H9 (cell line): ENCODE measurements at regions not wholly inside any gene's neighbourhood (a gene's known extent, or its start where the extent isn't known, plus 50 kb on each side); places are given as distances from the start of the nearest gene placed in this dataset.

ENCODE experiments used
- DNase-seq: peaks from one replicate; pipeline ENCODE4 v3.0.0-alpha.2; 2017
- H2AFZ ChIP-seq: one replicate; pipeline ENCODE4 v1.6.1; 2013; ENCODE audit warnings: mild to moderate bottlenecking, low read length, control low read depth, moderate library complexity
- H2AK5ac ChIP-seq: 2 replicates; pipeline ENCODE4 v1.6.1; 2013; ENCODE audit warnings: low read length, control low read depth, mixed read lengths; ENCODE audit not compliant: insufficient read length
- H2BK120ac ChIP-seq: one replicate; pipeline ENCODE4 v1.6.1; 2013; ENCODE audit warnings: low read depth, mild to moderate bottlenecking, low read length, control low read depth, inconsistent platforms; ENCODE audit not compliant: poor library complexity, severe bottlenecking
- H2BK12ac ChIP-seq: 2 replicates; pipeline ENCODE4 v1.6.1; 2013; ENCODE audit warnings: low read length, control low read depth, mixed read lengths, low read depth; ENCODE audit not compliant: insufficient read length
- H2BK15ac ChIP-seq: 2 replicates; pipeline ENCODE4 v1.6.1; 2013; ENCODE audit warnings: low read depth, low read length, control low read depth
- H2BK20ac ChIP-seq: one replicate; pipeline ENCODE4 v1.6.1; 2013; ENCODE audit warnings: low read depth, mild to moderate bottlenecking, low read length, control low read depth, inconsistent platforms; ENCODE audit not compliant: poor library complexity, severe bottlenecking
- H2BK5ac ChIP-seq: 2 replicates; pipeline ENCODE4 v1.6.1; 2013; ENCODE audit warnings: low read length, control low read depth, mixed read lengths; ENCODE audit not compliant: insufficient read length
- H3K14ac ChIP-seq: 2 replicates; pipeline ENCODE4 v1.6.1; 2013; ENCODE audit warnings: low read length, control low read depth; ENCODE audit not compliant: insufficient read depth
- H3K18ac ChIP-seq: 2 replicates; pipeline ENCODE4 v1.6.1; 2013; ENCODE audit warnings: low read depth, mild to moderate bottlenecking, mixed read lengths, low read length, control low read depth; ENCODE audit not compliant: insufficient read length
- H3K23ac ChIP-seq: 2 replicates; pipeline ENCODE4 v1.6.1; 2013; ENCODE audit warnings: low read length, control low read depth, mixed read lengths, low read depth; ENCODE audit not compliant: insufficient read length
- H3K23me2 ChIP-seq: 2 replicates; pipeline ENCODE4 v1.6.1; 2013; ENCODE audit warnings: low read depth, mild to moderate bottlenecking, mixed read lengths, low read length, control low read depth; ENCODE audit not compliant: insufficient read length, poor library complexity, severe bottlenecking
- H3K27ac ChIP-seq: 2 replicates; pipeline ENCODE4 v1.5.1; 2013; ENCODE audit warnings: low read length, control low read depth, mixed read lengths, low read depth; ENCODE audit not compliant: insufficient read length
- H3K27me3 ChIP-seq: 2 replicates; pipeline ENCODE4 v1.6.1; 2013; ENCODE audit warnings: low read length, control low read depth, inconsistent platforms; ENCODE audit not compliant: insufficient read depth
- H3K4ac ChIP-seq: 2 replicates; pipeline ENCODE4 v1.6.1; 2013; ENCODE audit warnings: low read depth, mild to moderate bottlenecking, control low read depth, inconsistent platforms, low read length, moderate library complexity
- H3K4me1 ChIP-seq: 2 replicates; pipeline ENCODE4 v1.6.1; 2013; ENCODE audit warnings: low read length, control low read depth, inconsistent platforms; ENCODE audit not compliant: insufficient read depth
- H3K4me2 ChIP-seq: 2 replicates; pipeline ENCODE4 v1.6.1; 2013; ENCODE audit warnings: low read length, control low read depth, mixed read lengths; ENCODE audit not compliant: insufficient read length, insufficient read depth
- H3K56ac ChIP-seq: 2 replicates; pipeline ENCODE4 v1.6.1; 2013; ENCODE audit warnings: low read depth, mild to moderate bottlenecking, mixed read lengths, low read length, control low read depth; ENCODE audit not compliant: insufficient read length
- H3K79me1 ChIP-seq: 2 replicates; pipeline ENCODE4 v1.6.1; 2013; ENCODE audit warnings: low read depth, mild to moderate bottlenecking, moderate library complexity, low read length, control low read depth, inconsistent platforms; ENCODE audit not compliant: insufficient read depth, poor library complexity, severe bottlenecking
- H3K79me2 ChIP-seq: 2 replicates; pipeline ENCODE4 v1.6.1; 2013; ENCODE audit warnings: low read length, control low read depth, inconsistent platforms; ENCODE audit not compliant: insufficient read depth
- H3K9ac ChIP-seq: 2 replicates; pipeline ENCODE4 v1.6.1; 2013; ENCODE audit warnings: low read length, control low read depth, mixed read lengths; ENCODE audit not compliant: insufficient read length; ENCODE audit errors: extremely low read depth
- H3K9me3 ChIP-seq: one replicate; pipeline ENCODE4 v1.6.1; 2013; ENCODE audit warnings: low read depth, low read length, inconsistent platforms; ENCODE audit not compliant: control insufficient read depth
- H3T11ph ChIP-seq: one replicate; pipeline ENCODE4 v1.6.1; 2013; ENCODE audit warnings: mild to moderate bottlenecking, low read length, control low read depth, inconsistent platforms
- H4K20me1 ChIP-seq: one replicate; pipeline ENCODE4 v1.6.1; 2013; ENCODE audit not compliant: control insufficient read depth, insufficient read length, insufficient read depth
- H4K5ac ChIP-seq: 2 replicates; pipeline ENCODE4 v1.6.1; 2013; ENCODE audit warnings: low read depth, mild to moderate bottlenecking, mixed read lengths, low read length, control low read depth; ENCODE audit not compliant: insufficient read length
- H4K8ac ChIP-seq: replicated peaks from 2 replicates; pipeline ENCODE4 v1.6.1; 2013; ENCODE audit warnings: low read length, control low read depth, mixed read lengths, low read depth; ENCODE audit not compliant: insufficient read length
- H4K91ac ChIP-seq: 2 replicates; pipeline ENCODE4 v1.6.1; 2013; ENCODE audit warnings: low read depth, mild to moderate bottlenecking, moderate library complexity, mixed read lengths, low read length, control low read depth; ENCODE audit not compliant: insufficient read length
- H3K27ac Mint-ChIP-seq, 3 experiments: 2 replicates in 2 of 3; 3 replicates in 1 of 3; pipeline ENCODE4 v1.8.0; 2020 to 2021; ENCODE audit warnings: mixed read lengths in 3 of 3, mild to moderate bottlenecking in 1 of 3, moderate library complexity in 1 of 3
- H3K27me3 Mint-ChIP-seq: 2 replicates; pipeline ENCODE4 v1.8.0; 2021; ENCODE audit warnings: low read depth, mild to moderate bottlenecking, moderate library complexity, mixed read lengths
- H3K36me3 Mint-ChIP-seq, 3 experiments: 2 replicates in 2 of 3; 3 replicates in 1 of 3; pipeline ENCODE4 v1.8.0; 2020 to 2021; ENCODE audit warnings: low read depth in 3 of 3, mixed read lengths in 3 of 3; ENCODE audit not compliant: insufficient read depth in 1 of 3
- H3K4me1 Mint-ChIP-seq, 2 experiments: 2 replicates each; pipeline ENCODE4 v1.8.0; 2020; ENCODE audit warnings: mixed read lengths in 2 of 2
- H3K4me3 Mint-ChIP-seq, 2 experiments: 2 replicates in 1 of 2; 3 replicates in 1 of 2; pipeline ENCODE4 v1.8.0; 2020 to 2021; ENCODE audit warnings: mild to moderate bottlenecking in 2 of 2, mixed read lengths in 2 of 2, moderate library complexity in 1 of 2
- H3K9me3 Mint-ChIP-seq, 2 experiments: 2 replicates in 1 of 2; 3 replicates in 1 of 2; pipeline ENCODE4 v1.8.0; 2020; ENCODE audit warnings: mild to moderate bottlenecking in 2 of 2, mixed read lengths in 2 of 2, moderate library complexity in 1 of 2
- WGBS: extraction: QIAGEN DNeasy Blood & Tissue Kit; methylation state at CpG from one replicate; pipeline ENCODE4 v1.1.7; 2013; ENCODE audit warnings: missing lambda C conversion rate, low lambda C conversion rate, mixed read lengths; ENCODE audit not compliant: insufficient read length; ENCODE audit errors: extremely low coverage; 5-methylcytosine and 5-hydroxymethylcytosine counted together
- TF ChIP-seq, protein P1 (sequence below): fragments of 200-600 bp; sonication (generic); conservative IDR thresholded peaks from 3 replicates; pipeline ENCODE4 v1.8.0; 2021; ENCODE audit warnings: antibody characterized with exemption, mild to moderate bottlenecking

DNA sequence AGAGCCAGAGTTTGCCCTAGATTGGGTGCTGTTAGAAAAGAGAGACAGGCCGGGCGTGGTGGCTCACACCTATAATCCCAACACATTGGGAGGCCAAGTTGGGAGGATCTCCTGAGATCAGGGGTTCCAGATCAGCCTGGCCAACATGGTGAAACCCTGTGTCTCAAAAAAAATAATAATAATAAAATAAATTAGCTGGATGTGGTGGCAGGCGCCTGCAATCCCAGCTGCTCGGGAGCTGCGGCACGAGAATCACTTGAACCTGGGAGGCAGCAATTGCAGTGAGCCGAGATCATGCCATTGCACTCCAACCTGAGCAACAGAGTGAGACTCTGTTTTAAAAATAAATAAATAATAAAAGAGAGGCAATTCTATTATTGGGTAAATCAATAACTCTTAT lies 199.2 kb upstream of the GUCY1A2 start:
- Histone ChIP-seq H3K9ac (no peak overlapping the region), H4K91ac (no peak overlapping the region), H3K4me1 (no peaks in the 10 kb centered on the region), H3K27ac (no peak overlapping the region), H3K79me1 (no peaks in the 10 kb centered on the region), H3K56ac (no peak overlapping the region), H2BK120ac (no peak overlapping the region), H4K5ac (no peak overlapping the region), H3K9me3 (no peaks in the 10 kb centered on the region), H2BK12ac (no peak overlapping the region), H3K14ac (no peak overlapping the region), H3K27me3 (no peaks in the 10 kb centered on the region), H3K4ac (no peak overlapping the region), H2AK5ac (no peak overlapping the region), H3T11ph (no peak overlapping the region), H2BK20ac (no peak overlapping the region), H3K4me2 (no peak overlapping the region), H4K20me1 (no peaks in the 10 kb centered on the region), H4K8ac (no peak overlapping the region), H2BK5ac (no peak overlapping the region), H2BK15ac (no peak overlapping the region), H3K18ac (no peak overlapping the region), H3K23ac (no peak overlapping the region), H3K79me2 (no peaks in the 10 kb centered on the region), H2AFZ (no peak overlapping the region), H3K23me2 (no peaks in the 10 kb centered on the region)
- TF ChIP-seq, protein P1, sequence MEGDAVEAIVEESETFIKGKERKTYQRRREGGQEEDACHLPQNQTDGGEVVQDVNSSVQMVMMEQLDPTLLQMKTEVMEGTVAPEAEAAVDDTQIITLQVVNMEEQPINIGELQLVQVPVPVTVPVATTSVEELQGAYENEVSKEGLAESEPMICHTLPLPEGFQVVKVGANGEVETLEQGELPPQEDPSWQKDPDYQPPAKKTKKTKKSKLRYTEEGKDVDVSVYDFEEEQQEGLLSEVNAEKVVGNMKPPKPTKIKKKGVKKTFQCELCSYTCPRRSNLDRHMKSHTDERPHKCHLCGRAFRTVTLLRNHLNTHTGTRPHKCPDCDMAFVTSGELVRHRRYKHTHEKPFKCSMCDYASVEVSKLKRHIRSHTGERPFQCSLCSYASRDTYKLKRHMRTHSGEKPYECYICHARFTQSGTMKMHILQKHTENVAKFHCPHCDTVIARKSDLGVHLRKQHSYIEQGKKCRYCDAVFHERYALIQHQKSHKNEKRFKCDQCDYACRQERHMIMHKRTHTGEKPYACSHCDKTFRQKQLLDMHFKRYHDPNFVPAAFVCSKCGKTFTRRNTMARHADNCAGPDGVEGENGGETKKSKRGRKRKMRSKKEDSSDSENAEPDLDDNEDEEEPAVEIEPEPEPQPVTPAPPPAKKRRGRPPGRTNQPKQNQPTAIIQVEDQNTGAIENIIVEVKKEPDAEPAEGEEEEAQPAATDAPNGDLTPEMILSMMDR = no peak
- no peak for DNase-seq
- no CpG with 5 or more reads among the region's 7 CpGs for WGBS
- Mint-ChIP-seq H3K36me3 (no peaks in the 10 kb centered on the region), H3K27ac (no peak overlapping the region), H3K27me3 (no peaks in the 10 kb centered on the region), H3K4me1 (peaks cover 3 to 4% of the 10 kb centered on the region in 2 experiments), H3K4me3 (no peak overlapping the region), H3K9me3 (no peaks in the 10 kb centered on the region)
